Thoracic aorta (tissue), 2 donors: ENCODE measurements at regions not wholly inside any gene's neighbourhood (a gene's known extent, or its start where the extent isn't known, plus 50 kb on each side); places are given as distances from the start of the nearest gene placed in this dataset.

Experiments
- ATAC-seq: fragments of 150-250 bp; one replicate; pipeline ENCODE4 v1.8.0; 2017; ENCODE audit warnings: low read depth; ENCODE audit not compliant: insufficient number of reproducible peaks, low FRiP score
- DNase-seq: peaks from one replicate; pipeline ENCODE4 v3.0.0-alpha.2; 2020; ENCODE audit warnings: low spot score
- H3K27ac ChIP-seq, 2 donors: fragments of 200-600 bp; sonication (generic); 1 replicate in 1 of 2; 2 replicates in 1 of 2; pipeline ENCODE4 v1.5.1; 2016; ENCODE audit warnings: mild to moderate bottlenecking in 2 of 2, moderate library complexity in 2 of 2
- H3K27me3 ChIP-seq: fragments of 200-600 bp; sonication (generic); replicated peaks from 2 replicates; pipeline ENCODE4 v1.6.0; 2016; ENCODE audit warnings: mild to moderate bottlenecking; ENCODE audit not compliant: insufficient read depth
- H3K36me3 ChIP-seq: fragments of 200-600 bp; sonication (generic); one replicate; pipeline ENCODE4 v1.5.1; 2016
- H3K4me1 ChIP-seq, 2 donors: fragments of 200-600 bp; sonication (generic); 1 replicate in 1 of 2; 2 replicates in 1 of 2; pipeline versions ENCODE4 v1.5.1 to v1.6.0; 2016; ENCODE audit warnings: low read depth in 2 of 2, mild to moderate bottlenecking in 1 of 2; ENCODE audit not compliant: control insufficient read depth in 1 of 2
- H3K4me3 ChIP-seq: fragments of 200-600 bp; sonication (generic); 2 replicates; pipeline ENCODE4 v1.5.1; 2016; ENCODE audit warnings: mild to moderate bottlenecking
- H3K9me3 ChIP-seq: fragments of 200-600 bp; sonication (generic); 2 replicates; pipeline ENCODE4 v1.5.1; 2016
- TF ChIP-seq, protein P1 (sequence below): fragments of 200-600 bp; sonication (generic); IDR thresholded peaks from one replicate; pipeline ENCODE4 v1.5.1; 2019; ENCODE audit warnings: antibody characterized with exemption

DNA sequence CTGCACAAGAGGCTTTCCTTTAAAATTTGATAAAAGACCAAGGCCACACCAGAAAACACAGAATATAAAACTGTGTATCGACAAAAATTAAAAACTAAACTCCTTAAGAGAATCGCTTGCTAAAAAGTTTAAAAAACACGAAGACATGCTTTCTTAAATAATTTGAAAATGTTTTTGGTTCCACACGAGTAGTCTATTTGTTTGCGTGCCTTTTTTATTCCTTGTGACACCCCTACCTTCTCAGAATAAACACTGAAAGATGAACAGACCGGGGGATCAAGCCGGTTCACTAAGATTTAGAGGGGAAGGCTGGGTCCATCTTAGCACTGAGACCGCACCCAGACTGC, 256.4 kb upstream of the STARD13 start:
- TF ChIP-seq, protein P1, sequence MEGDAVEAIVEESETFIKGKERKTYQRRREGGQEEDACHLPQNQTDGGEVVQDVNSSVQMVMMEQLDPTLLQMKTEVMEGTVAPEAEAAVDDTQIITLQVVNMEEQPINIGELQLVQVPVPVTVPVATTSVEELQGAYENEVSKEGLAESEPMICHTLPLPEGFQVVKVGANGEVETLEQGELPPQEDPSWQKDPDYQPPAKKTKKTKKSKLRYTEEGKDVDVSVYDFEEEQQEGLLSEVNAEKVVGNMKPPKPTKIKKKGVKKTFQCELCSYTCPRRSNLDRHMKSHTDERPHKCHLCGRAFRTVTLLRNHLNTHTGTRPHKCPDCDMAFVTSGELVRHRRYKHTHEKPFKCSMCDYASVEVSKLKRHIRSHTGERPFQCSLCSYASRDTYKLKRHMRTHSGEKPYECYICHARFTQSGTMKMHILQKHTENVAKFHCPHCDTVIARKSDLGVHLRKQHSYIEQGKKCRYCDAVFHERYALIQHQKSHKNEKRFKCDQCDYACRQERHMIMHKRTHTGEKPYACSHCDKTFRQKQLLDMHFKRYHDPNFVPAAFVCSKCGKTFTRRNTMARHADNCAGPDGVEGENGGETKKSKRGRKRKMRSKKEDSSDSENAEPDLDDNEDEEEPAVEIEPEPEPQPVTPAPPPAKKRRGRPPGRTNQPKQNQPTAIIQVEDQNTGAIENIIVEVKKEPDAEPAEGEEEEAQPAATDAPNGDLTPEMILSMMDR = no peak
- Histone ChIP-seq H3K27me3 (no peaks in the 10 kb centered on the region), H3K9me3 (no peaks in the 10 kb centered on the region), H3K4me1 (peaks cover 24 to 47% of the 10 kb centered on the region in 2 donors), H3K27ac (peak overlapping the region; percentile 97 to 99), H3K36me3 (no peaks in the 10 kb centered on the region), H3K4me3 (peak overlapping the region; percentile 82)
- DNase-seq (no peak), ATAC-seq (no peak)

DNA sequence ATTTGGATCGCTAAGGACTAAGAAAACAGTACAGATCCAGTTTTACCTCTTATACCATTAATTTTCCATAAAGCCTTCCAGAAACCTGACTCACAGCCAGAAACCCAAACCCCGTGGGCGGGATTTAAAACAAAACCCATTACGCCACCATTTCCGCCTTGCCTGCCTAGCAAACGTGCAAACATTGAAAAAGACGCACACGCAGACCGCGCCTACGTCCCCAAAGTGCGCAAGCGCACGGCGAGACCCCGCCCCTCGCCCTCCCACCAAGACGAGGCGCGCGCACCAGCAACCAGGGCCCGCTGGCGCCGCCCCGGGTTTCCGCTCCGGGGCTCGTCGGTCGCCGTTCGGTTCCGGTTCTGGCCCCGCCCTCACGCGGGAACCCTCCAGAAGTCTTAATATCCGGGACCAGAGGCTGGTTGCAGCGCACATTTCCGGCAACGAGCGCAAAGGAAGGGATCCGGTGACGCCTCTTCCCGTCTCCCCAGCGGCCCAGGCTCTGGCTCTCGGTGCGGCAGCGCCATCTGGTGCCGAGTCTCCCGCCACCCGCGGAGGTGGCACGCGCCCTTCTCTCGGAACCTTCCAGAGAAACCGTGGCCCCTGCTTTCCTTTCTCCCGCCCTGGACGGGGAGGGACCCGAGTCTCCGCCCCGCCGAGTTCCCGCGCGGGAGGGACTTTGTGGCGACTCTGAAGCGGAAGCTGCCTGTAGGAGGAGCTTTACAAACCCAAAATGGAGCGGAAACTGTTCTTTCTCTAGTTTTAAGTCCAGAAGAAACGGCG, 256.9 kb upstream of the STARD13 start:
- Histone ChIP-seq H3K9me3 (no peaks in the 10 kb centered on the region), H3K27ac (peak overlapping the region; percentile 97 to 99), H3K4me1 (peaks cover 20 to 42% of the 10 kb centered on the region in 2 donors), H3K4me3 (peak overlapping the region; percentile 82), H3K27me3 (no peaks in the 10 kb centered on the region), H3K36me3 (no peaks in the 10 kb centered on the region)
- ATAC-seq (peak; percentile 96), DNase-seq (peak; percentile 92)
- TF ChIP-seq, protein P1 = peak; percentile 72

DNA sequence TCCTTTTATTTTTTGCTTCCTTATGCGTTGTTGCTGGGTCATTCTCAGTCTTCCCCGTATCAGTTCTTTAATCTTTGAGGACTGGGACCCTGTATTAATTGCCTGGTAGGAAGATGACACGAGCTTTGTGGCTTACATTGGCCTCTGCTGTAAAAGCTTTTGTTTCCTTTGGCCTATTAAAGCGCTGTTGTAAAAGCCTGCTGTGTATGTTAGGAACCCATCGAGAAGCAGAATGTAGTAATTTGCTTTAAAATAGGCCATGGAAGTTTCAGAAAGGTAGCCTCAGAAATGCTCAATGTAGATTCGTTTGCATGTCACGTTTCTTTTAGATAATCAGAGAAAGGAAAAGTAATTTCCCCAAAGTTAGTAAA, 257.5 kb upstream of the STARD13 start:
- H3K4me3 ChIP-seq = peak overlapping the region; percentile 82
- DNase-seq (no peak), ATAC-seq (no peak)
- H3K27me3 ChIP-seq = no peaks in the 10 kb centered on the region
- H3K36me3 ChIP-seq = no peaks in the 10 kb centered on the region
- TF ChIP-seq, protein P1 = no peak
- H3K4me1 ChIP-seq = peaks cover 20 to 36% of the 10 kb centered on the region in 2 donors
- H3K27ac ChIP-seq = peak overlapping the region; percentile 97 to 99
- no peaks in the 10 kb centered on the region for H3K9me3 ChIP-seq

DNA sequence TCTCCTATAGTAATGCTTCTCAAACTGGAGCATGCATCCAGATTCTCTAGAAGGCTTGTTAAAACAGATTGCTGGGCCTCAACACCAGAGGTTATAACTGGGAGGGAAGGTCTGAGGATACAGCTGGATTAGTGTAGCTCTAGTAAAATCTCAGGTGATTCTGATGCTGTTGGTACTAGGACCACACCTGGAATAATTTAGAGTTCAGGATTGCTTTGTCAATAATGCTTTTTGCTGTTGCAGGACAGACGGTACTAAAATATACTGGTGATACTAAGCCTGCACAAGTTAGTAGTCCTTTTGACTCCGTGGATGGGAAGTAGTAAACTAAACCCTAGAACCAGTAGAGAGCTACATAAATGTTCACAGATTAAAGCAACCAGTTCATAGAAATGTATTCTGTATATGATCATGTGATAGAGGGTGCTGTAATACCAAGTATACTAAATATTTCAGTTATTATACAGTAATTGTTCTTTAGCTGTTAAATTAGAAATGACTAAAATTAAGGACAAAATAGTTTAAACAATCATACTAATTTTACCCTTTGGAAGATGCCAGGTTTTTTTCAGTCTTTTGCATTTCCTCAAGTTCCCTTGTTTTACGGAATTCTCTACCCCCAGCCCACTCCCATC, 258.2 kb upstream of the STARD13 start:
- no peaks in the 10 kb centered on the region for H3K27me3 ChIP-seq
- no peaks in the 10 kb centered on the region for H3K36me3 ChIP-seq
- TF ChIP-seq, protein P1 = no peak
- DNase-seq (no peak), ATAC-seq (no peak)
- peak overlapping the region; percentile 82 for H3K4me3 ChIP-seq
- H3K9me3 ChIP-seq = no peaks in the 10 kb centered on the region
- H3K4me1 ChIP-seq = peaks cover 20 to 31% of the 10 kb centered on the region in 2 donors
- H3K27ac ChIP-seq = peak overlapping the region; percentile 97 to 99

DNA sequence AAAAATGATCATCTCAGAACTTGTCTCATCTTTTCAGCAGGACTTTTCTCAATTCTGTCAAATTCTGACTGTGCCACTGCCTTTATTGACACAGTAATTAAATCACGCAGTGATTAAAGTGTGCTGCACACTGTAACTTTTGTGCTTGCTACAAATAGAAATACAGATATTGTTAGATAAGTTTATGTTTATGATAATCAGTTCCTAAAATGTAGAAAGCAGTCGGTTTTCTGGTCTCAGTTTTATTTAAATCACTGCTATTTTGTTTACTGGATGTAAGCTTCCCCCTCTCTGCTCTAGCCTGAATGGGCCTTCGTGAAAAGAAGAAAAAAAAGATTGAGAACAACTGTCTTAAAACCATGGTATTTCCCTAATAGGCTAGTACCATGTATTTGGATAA, 258.8 kb upstream of the STARD13 start:
- Histone ChIP-seq H3K4me3 (no peak overlapping the region), H3K27ac (peak overlapping the region; percentile 97 to 99), H3K36me3 (no peaks in the 10 kb centered on the region), H3K27me3 (no peaks in the 10 kb centered on the region), H3K9me3 (no peaks in the 10 kb centered on the region), H3K4me1 (peaks cover 20 to 31% of the 10 kb centered on the region in 2 donors)
- TF ChIP-seq, protein P1 = no peak
- no peak for DNase-seq
- no peak for ATAC-seq
